ENCODE measurements at regions not wholly inside any gene's neighbourhood (a gene's known extent, or its start where the extent isn't known, plus 50 kb on each side); places are given as distances from the start of the nearest gene placed in this dataset.

DNA sequence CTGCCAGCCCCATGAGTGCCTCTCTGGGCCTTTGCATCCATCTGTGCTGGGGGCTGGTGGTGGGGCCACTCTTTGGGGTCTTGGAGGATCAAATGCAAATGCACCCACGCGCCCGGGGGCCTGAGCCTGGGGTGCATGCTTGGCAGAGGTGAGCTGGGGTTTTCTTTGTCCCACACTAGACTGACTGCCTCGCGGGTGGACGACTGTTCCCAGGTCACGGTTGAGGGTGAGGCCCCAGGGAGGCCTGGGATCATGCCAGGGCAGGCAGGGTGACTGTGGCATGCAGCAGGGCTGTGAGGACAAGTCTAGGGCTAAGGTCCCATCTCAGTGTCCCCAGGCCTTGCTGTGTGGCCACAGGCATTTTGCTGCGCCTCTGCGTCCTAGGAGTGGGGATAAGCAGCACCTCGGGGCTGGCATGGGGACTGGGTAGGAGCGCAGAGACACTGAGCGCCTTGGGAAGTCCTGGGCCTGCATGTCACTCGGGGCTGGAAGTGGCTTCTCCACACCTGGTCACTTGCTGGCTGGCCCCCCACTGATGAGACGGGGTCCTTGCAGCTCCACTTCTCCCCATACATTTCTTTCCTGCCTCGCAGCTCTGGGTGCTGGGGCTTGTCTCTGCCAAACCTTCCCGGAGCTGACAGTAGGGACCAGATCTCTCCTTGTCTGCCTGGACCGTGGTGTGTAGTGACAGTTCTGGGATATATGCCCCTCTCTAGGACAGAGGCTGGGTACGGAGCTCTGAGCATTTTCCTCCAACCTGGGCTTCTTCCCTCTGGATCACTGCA, 133.1 kb downstream of the CTTN start:
- H3K4me1 ChIP-seq (ENCODE audit: insufficient read depth, low read length): peaks cover 8% of the 10 kb centered on the region
- H3K9ac ChIP-seq (ENCODE audit: low read length): no peak overlapping the region
- no peaks in the 10 kb centered on the region for H3K27me3 Mint-ChIP-seq (ENCODE audit: low read depth, unreplicated experiment)
- no peak for TF ChIP-seq EZH2 (IDR thresholded peaks at IDR 0.05; ENCODE audit: insufficient read depth, low read length)
- TF ChIP-seq, protein P1, sequence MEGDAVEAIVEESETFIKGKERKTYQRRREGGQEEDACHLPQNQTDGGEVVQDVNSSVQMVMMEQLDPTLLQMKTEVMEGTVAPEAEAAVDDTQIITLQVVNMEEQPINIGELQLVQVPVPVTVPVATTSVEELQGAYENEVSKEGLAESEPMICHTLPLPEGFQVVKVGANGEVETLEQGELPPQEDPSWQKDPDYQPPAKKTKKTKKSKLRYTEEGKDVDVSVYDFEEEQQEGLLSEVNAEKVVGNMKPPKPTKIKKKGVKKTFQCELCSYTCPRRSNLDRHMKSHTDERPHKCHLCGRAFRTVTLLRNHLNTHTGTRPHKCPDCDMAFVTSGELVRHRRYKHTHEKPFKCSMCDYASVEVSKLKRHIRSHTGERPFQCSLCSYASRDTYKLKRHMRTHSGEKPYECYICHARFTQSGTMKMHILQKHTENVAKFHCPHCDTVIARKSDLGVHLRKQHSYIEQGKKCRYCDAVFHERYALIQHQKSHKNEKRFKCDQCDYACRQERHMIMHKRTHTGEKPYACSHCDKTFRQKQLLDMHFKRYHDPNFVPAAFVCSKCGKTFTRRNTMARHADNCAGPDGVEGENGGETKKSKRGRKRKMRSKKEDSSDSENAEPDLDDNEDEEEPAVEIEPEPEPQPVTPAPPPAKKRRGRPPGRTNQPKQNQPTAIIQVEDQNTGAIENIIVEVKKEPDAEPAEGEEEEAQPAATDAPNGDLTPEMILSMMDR (IDR thresholded peaks at IDR 0.05; ENCODE audit: insufficient read depth, low read depth, low read length): no peak
- H3K4me3 Mint-ChIP-seq (ENCODE audit: unreplicated experiment): peak overlapping the region; percentile 71
- H3K27me3 ChIP-seq (ENCODE audit: insufficient read depth, low read length): no peaks in the 10 kb centered on the region
- no peak overlapping the region for H2AFZ ChIP-seq (ENCODE audit: low read depth, low read length)
- H3K9me3 ChIP-seq (ENCODE audit: insufficient read depth, low read depth, low read length): no peaks in the 10 kb centered on the region
- H3K9me3 Mint-ChIP-seq (ENCODE audit: unreplicated experiment): peaks cover 5% of the 10 kb centered on the region
- no peaks in the 10 kb centered on the region for H3K36me3 ChIP-seq (ENCODE audit: insufficient read depth, low read length)
- FAIRE-seq (no peak), DNase-seq (ENCODE audit: low read depth) (no peak)
- peaks cover 31% of the 10 kb centered on the region for H3K4me1 Mint-ChIP-seq (ENCODE audit: low read depth, unreplicated experiment)
- no peak overlapping the region for H3K27ac ChIP-seq (ENCODE audit: low read depth, low read length)
- H3K79me2 ChIP-seq (ENCODE audit: insufficient read depth, low read length): no peaks in the 10 kb centered on the region
- H3K27ac Mint-ChIP-seq (ENCODE audit: unreplicated experiment): peak overlapping the region; percentile 90
- no peak overlapping the region for H3K4me3 ChIP-seq (ENCODE audit: insufficient read depth, low read depth, low read length)
- H4K20me1 ChIP-seq (ENCODE audit: insufficient read depth, low read length): no peaks in the 10 kb centered on the region
- H3K36me3 Mint-ChIP-seq (ENCODE audit: low read depth, unreplicated experiment): peaks cover 5% of the 10 kb centered on the region
- peak overlapping the region; percentile 20 for H3K4me2 ChIP-seq (ENCODE audit: low read length)

DNA sequence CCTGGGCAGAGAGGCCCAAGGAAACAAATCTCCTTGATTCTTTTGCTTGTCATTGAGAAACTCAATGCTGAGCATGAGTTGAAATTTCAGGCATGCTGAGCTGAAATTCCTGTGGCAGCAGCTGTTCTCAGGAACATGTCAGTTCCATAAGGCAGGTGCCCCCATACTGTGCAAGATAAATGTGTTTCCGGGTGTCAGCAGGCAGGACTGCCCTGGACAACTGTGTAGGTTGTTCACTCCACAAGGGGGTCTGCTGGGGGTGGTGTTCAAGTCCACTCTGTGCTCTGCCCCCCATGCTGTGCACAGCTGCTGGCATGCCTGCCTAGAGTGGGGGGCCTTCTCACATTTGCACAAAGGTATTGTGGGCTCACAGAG, 133.7 kb downstream of the CTTN start:
- Mint-ChIP-seq H3K27me3 (ENCODE audit: low read depth, unreplicated experiment) (peaks cover 3% of the 10 kb centered on the region), H3K4me1 (ENCODE audit: low read depth, unreplicated experiment) (peaks cover 31% of the 10 kb centered on the region), H3K36me3 (ENCODE audit: low read depth, unreplicated experiment) (peaks cover 5% of the 10 kb centered on the region), H3K4me3 (ENCODE audit: unreplicated experiment) (peak overlapping the region; percentile 71), H3K27ac (ENCODE audit: unreplicated experiment) (peak overlapping the region; percentile 90), H3K9me3 (ENCODE audit: unreplicated experiment) (peaks cover 7% of the 10 kb centered on the region)
- peak overlapping the region; percentile 39 for H3K4me2 ChIP-seq (ENCODE audit: low read length)
- H3K9me3 ChIP-seq (ENCODE audit: insufficient read depth, low read depth, low read length): no peaks in the 10 kb centered on the region
- H3K4me3 ChIP-seq (ENCODE audit: insufficient read depth, low read depth, low read length): no peak overlapping the region
- H3K36me3 ChIP-seq (ENCODE audit: insufficient read depth, low read length): no peaks in the 10 kb centered on the region
- no peak overlapping the region for H3K9ac ChIP-seq (ENCODE audit: low read length)
- H4K20me1 ChIP-seq (ENCODE audit: insufficient read depth, low read length): no peaks in the 10 kb centered on the region
- H2AFZ ChIP-seq (ENCODE audit: low read depth, low read length): no peak overlapping the region
- FAIRE-seq: no peak
- H3K27ac ChIP-seq (ENCODE audit: low read depth, low read length): peak overlapping the region; percentile 31
- peaks cover 8% of the 10 kb centered on the region for H3K4me1 ChIP-seq (ENCODE audit: insufficient read depth, low read length)
- TF ChIP-seq EZH2 (IDR thresholded peaks at IDR 0.05; ENCODE audit: insufficient read depth, low read length): no peak
- TF ChIP-seq, protein P1 (IDR thresholded peaks at IDR 0.05; ENCODE audit: insufficient read depth, low read depth, low read length): no peak
- no peaks in the 10 kb centered on the region for H3K79me2 ChIP-seq (ENCODE audit: insufficient read depth, low read length)
- DNase-seq (ENCODE audit: low read depth): peak; percentile 51
- no peaks in the 10 kb centered on the region for H3K27me3 ChIP-seq (ENCODE audit: insufficient read depth, low read length)

DNA sequence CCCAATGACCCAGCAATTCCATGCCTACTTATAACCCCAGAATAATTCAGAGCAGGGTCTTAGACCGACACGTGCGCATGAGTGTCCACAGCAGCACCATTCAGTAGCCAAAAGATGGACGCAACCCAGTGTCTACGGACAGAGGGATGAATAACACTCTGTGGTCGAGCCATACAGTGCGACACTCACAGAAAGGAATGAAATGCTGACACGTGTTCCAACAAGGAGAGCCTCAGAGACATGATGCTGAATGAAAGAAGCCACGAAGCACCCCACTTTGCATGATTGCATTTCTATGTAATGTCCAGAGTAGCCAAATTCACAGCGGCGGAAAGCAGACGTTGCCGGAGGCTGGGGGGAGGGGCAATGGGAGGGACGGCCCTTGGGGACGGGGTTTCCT, 134.4 kb downstream of the CTTN start:
- no peak for FAIRE-seq

More for the DNA sequence above, 134.4 kb downstream of the CTTN start:
- H3K4me1 Mint-ChIP-seq (ENCODE audit: low read depth, unreplicated experiment): peaks cover 32% of the 10 kb centered on the region
- no peaks in the 10 kb centered on the region for H3K27me3 ChIP-seq (ENCODE audit: insufficient read depth, low read length)
- H3K4me3 ChIP-seq (ENCODE audit: insufficient read depth, low read depth, low read length): no peak overlapping the region
- H3K36me3 ChIP-seq (ENCODE audit: insufficient read depth, low read length): no peaks in the 10 kb centered on the region
- H4K20me1 ChIP-seq (ENCODE audit: insufficient read depth, low read length): no peaks in the 10 kb centered on the region
- H3K9me3 Mint-ChIP-seq (ENCODE audit: unreplicated experiment): peaks cover 7% of the 10 kb centered on the region
- peak overlapping the region; percentile 39 for H3K4me2 ChIP-seq (ENCODE audit: low read length)
- TF ChIP-seq, protein P1 (IDR thresholded peaks at IDR 0.05; ENCODE audit: insufficient read depth, low read depth, low read length): no peak
- no peak for TF ChIP-seq EZH2 (IDR thresholded peaks at IDR 0.05; ENCODE audit: insufficient read depth, low read length)
- no peak overlapping the region for H2AFZ ChIP-seq (ENCODE audit: low read depth, low read length)
- H3K4me3 Mint-ChIP-seq (ENCODE audit: unreplicated experiment): no peak overlapping the region
- peaks cover 5% of the 10 kb centered on the region for H3K36me3 Mint-ChIP-seq (ENCODE audit: low read depth, unreplicated experiment)
- H3K27me3 Mint-ChIP-seq (ENCODE audit: low read depth, unreplicated experiment): peaks cover 4% of the 10 kb centered on the region
- H3K79me2 ChIP-seq (ENCODE audit: insufficient read depth, low read length): no peaks in the 10 kb centered on the region
- H3K27ac ChIP-seq (ENCODE audit: low read depth, low read length): peak overlapping the region; percentile 31
- H3K27ac Mint-ChIP-seq (ENCODE audit: unreplicated experiment): peak overlapping the region; percentile 90
- DNase-seq (ENCODE audit: low read depth): peak; percentile 75
- no peaks in the 10 kb centered on the region for H3K9me3 ChIP-seq (ENCODE audit: insufficient read depth, low read depth, low read length)
- H3K4me1 ChIP-seq (ENCODE audit: insufficient read depth, low read length): peaks cover 8% of the 10 kb centered on the region
- no peak overlapping the region for H3K9ac ChIP-seq (ENCODE audit: low read length)
